Vagina (tissue), 2 donors: ENCODE measurements at regions not wholly inside any gene's neighbourhood (a gene's known extent, or its start where the extent isn't known, plus 50 kb on each side); places are given as distances from the start of the nearest gene placed in this dataset.

ENCODE experiments used
- CTCF ChIP-seq, 3 experiments: fragments of 450-650 bp in 2 of 3; fragments of 200-600 bp in 1 of 3; sonication (generic) in 1 of 3; IDR thresholded peaks; one replicate each; pipeline ENCODE4 v1.5.1; 2017 to 2019; ENCODE audit warnings: antibody characterized with exemption in 3 of 3, mild to moderate bottlenecking in 2 of 3, moderate library complexity in 2 of 3
- POLR2A ChIP-seq, 2 donors: fragments of 450-650 bp; IDR thresholded peaks; one replicate each; pipeline ENCODE4 v1.6.1; 2017; ENCODE audit warnings: antibody characterized with exemption in 2 of 2, mild to moderate bottlenecking in 2 of 2, moderate library complexity in 2 of 2

- TF ChIP-seq CTCF (IDR thresholded peaks at IDR 0.05) (no peak), POLR2A (IDR thresholded peaks at IDR 0.05) (no peak)
These were observed 647.3 kb upstream of the GRAMD2B start for GRCh38 chr5:125775896-125776295.
